ENCODE measurements at regions not wholly inside any gene's neighbourhood (a gene's known extent, or its start where the extent isn't known, plus 50 kb on each side); places are given as distances from the start of the nearest gene placed in this dataset.
"Not testable (repeated sequence)": the region's sequence is repeated elsewhere in the genome, so short reads cannot be mapped to it uniquely, and the experiment has no call there.

DNA sequence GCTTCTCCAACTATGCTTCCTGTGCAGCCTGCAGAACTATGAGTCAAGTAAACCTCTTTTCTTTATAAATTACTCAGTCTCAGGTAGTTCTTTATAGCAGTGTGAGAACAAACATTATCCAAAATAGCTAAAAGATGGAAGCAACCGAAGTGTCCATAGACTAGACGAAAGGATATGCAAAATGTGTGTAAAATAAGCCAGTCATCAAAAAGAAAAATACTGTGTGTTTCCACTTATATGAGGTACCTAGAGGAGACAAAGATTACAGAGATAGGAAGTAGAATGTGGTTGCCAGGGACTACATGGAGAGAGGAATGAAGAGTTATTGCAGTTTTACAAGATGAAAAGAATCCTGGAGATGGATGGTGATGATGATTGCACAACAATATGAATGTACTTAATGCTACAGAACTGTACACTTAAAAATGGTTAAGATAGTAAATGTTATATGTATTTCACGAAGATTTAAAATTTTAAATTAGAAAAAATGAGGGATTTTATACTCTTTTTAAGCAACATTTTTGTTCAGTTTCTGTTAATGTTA, 99.3 kb upstream of the FN1 start:
- H3K9me3 ChIP-seq (ENCODE audit: control extremely low read depth in 1 of 3, control insufficient read depth in 2 of 3, insufficient read depth in 1 of 3, low read length in 2 of 3): peaks cover 0 to 8% (median 0%) of the 10 kb centered on the region in 3 donors
- no peaks in the 10 kb centered on the region for H3K27me3 ChIP-seq (replicated peaks in 1 of 4; ENCODE audit: control extremely low read depth in 1 of 4, control insufficient read depth in 3 of 4, insufficient read depth in 4 of 4, low read length in 3 of 4)
- no peak for TF ChIP-seq EZH2 (IDR thresholded peaks at IDR 0.05; ENCODE audit: borderline replicate concordance, insufficient read depth, low read depth, low read length, poor library complexity, severe bottlenecking)
- TF ChIP-seq, protein P1, sequence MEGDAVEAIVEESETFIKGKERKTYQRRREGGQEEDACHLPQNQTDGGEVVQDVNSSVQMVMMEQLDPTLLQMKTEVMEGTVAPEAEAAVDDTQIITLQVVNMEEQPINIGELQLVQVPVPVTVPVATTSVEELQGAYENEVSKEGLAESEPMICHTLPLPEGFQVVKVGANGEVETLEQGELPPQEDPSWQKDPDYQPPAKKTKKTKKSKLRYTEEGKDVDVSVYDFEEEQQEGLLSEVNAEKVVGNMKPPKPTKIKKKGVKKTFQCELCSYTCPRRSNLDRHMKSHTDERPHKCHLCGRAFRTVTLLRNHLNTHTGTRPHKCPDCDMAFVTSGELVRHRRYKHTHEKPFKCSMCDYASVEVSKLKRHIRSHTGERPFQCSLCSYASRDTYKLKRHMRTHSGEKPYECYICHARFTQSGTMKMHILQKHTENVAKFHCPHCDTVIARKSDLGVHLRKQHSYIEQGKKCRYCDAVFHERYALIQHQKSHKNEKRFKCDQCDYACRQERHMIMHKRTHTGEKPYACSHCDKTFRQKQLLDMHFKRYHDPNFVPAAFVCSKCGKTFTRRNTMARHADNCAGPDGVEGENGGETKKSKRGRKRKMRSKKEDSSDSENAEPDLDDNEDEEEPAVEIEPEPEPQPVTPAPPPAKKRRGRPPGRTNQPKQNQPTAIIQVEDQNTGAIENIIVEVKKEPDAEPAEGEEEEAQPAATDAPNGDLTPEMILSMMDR (IDR thresholded peaks at IDR 0.05): no peak
- ATAC-seq (ENCODE audit: low read depth) (no peak), DNase-seq (no peak)
- H3K4me3 Mint-ChIP-seq: no peak overlapping the region
- H3K27ac Mint-ChIP-seq: no peak overlapping the region
- H3K9me3 Mint-ChIP-seq (ENCODE audit: insufficient read depth): peaks cover 4% of the 10 kb centered on the region
- H4K20me1 ChIP-seq (ENCODE audit: control insufficient read depth, insufficient read depth, low read length, poor library complexity, severe bottlenecking): no peaks in the 10 kb centered on the region
- no peaks in the 10 kb centered on the region for H3K27me3 Mint-ChIP-seq
- H2AFZ ChIP-seq (ENCODE audit: insufficient read depth, low read depth, low read length, poor library complexity, severe bottlenecking): no peak overlapping the region
- H3K4me1 ChIP-seq (ENCODE audit: control insufficient read depth in 2 of 2, insufficient read depth in 2 of 2, low read length in 2 of 2): no peaks in the 10 kb centered on the region
- no peaks in the 10 kb centered on the region for H3K36me3 ChIP-seq (replicated peaks in 1 of 2; ENCODE audit: control extremely low read depth in 1 of 2, control insufficient read depth in 1 of 2, extremely low read depth in 1 of 2, insufficient read depth in 2 of 2, low read length in 1 of 2)
- intact Hi-C loops (cut with micrococcal nuclease): no loop called here
- H3K27ac ChIP-seq (ENCODE audit: low read length in 2 of 2): no peak overlapping the region
- CTCF ChIA-PET: interaction anchor here (0.5 kb wide), 1 partner anchor 151 kb away, joined by 4 read pairs; no protein-coding TSS in a partner anchor
- H3K79me2 ChIP-seq (ENCODE audit: control insufficient read depth, insufficient read depth, low read length): no peaks in the 10 kb centered on the region
- H3K4me2 ChIP-seq (replicated peaks; ENCODE audit: low read depth, low read length, poor library complexity, severe bottlenecking): no peak overlapping the region
- no peak overlapping the region for H3K9ac ChIP-seq (ENCODE audit: low read length)
- H3K4me1 Mint-ChIP-seq: no peaks in the 10 kb centered on the region
- POLR2A ChIA-PET: no interaction called here
- H3K4me3 ChIP-seq (ENCODE audit: control extremely low read depth in 1 of 5, extremely low read depth in 1 of 5, insufficient read depth in 1 of 5, low read depth in 2 of 5, low read length in 4 of 5): no peak overlapping the region
- no CpG with 5 or more reads among the region's 3 CpGs for WGBS (ENCODE audit: insufficient coverage)

DNA sequence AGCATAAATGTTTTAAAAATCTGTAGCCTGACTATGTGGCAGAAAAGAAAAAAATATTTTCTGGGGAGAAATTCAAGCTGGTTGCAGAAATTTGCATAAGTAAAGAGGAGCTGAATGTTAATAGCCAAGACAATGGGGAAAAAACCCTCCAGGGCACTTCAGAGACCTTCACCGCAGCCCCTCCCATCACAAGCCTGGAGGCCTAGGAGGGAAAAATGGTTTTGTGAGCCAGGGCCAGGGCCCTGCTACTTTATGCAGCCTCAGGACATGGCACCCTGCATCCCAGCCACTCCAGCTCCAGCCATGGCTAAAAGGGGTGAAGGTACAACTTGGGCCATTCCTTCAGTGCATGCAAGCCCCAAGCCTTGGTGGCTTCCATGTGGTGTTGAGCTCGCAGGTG, 97.8 kb upstream of the FN1 start:
- H3K9me3 Mint-ChIP-seq (ENCODE audit: insufficient read depth); POLR2A ChIA-PET; H3K4me1 ChIP-seq (ENCODE audit: control insufficient read depth in 2 of 2, insufficient read depth in 2 of 2, low read length in 2 of 2); ATAC-seq (ENCODE audit: low read depth); CTCF ChIA-PET; H3K4me3 ChIP-seq (ENCODE audit: control extremely low read depth in 1 of 5, extremely low read depth in 1 of 5, insufficient read depth in 1 of 5, low read depth in 2 of 5, low read length in 4 of 5); DNase-seq; H3K4me2 ChIP-seq (replicated peaks; ENCODE audit: low read depth, low read length, poor library complexity, severe bottlenecking); H3K27ac ChIP-seq (ENCODE audit: low read length in 2 of 2); H3K9ac ChIP-seq (ENCODE audit: low read length); H3K27ac Mint-ChIP-seq; H3K4me1 Mint-ChIP-seq; H3K36me3 ChIP-seq (replicated peaks in 1 of 2; ENCODE audit: control extremely low read depth in 1 of 2, control insufficient read depth in 1 of 2, extremely low read depth in 1 of 2, insufficient read depth in 2 of 2, low read length in 1 of 2); H2AFZ ChIP-seq (ENCODE audit: insufficient read depth, low read depth, low read length, poor library complexity, severe bottlenecking); H4K20me1 ChIP-seq (ENCODE audit: control insufficient read depth, insufficient read depth, low read length, poor library complexity, severe bottlenecking); H3K27me3 Mint-ChIP-seq; intact Hi-C loops (cut with micrococcal nuclease); H3K27me3 ChIP-seq (replicated peaks in 1 of 4; ENCODE audit: control extremely low read depth in 1 of 4, control insufficient read depth in 3 of 4, insufficient read depth in 4 of 4, low read length in 3 of 4); H3K9me3 ChIP-seq (ENCODE audit: control extremely low read depth in 1 of 3, control insufficient read depth in 2 of 3, insufficient read depth in 1 of 3, low read length in 2 of 3); H3K79me2 ChIP-seq (ENCODE audit: control insufficient read depth, insufficient read depth, low read length); H3K4me3 Mint-ChIP-seq: not testable (repeated sequence)
- 100% methylated on average over 1 of the region's 2 CpGs for WGBS (ENCODE audit: insufficient coverage)
